Activated naive CD8-positive, alpha-beta T cell treated with anti-CD3 and anti-CD28 coated beads, Interleukin-2, amount 10 ng/mL, durations not matched to agents 7 days and 5 days (primary cell): ENCODE measurements at regions not wholly inside any gene's neighbourhood (a gene's known extent, or its start where the extent isn't known, plus 50 kb on each side); places are given as distances from the start of the nearest gene placed in this dataset.
"Not testable (repeated sequence)": the region's sequence is repeated elsewhere in the genome, so short reads cannot be mapped to it uniquely, and the experiment has no call there.

Source experiments
- ATAC-seq: fragments of 150-1000 bp; cut with Tn5 transposase; one replicate; pipeline ENCODE4 v1.10.0; 2021; ENCODE audit warnings: low read depth, moderate library complexity
- POLR2A ChIA-PET: fragments of 350-600 bp; sonication (Branson Sonifier 250); formaldehyde crosslinking; loops from one replicate; lab custom pipeline; 2021; ENCODE audit warnings: antibody characterized with exemption; lab: Charles Lee
- DNase-seq: peaks from one replicate; pipeline ENCODE4 v3.0.0; 2021
- H3K27ac Mint-ChIP-seq: one replicate; pipeline ENCODE4 v1.8.0; 2022; ENCODE audit warnings: mild to moderate bottlenecking, mixed read lengths
- H3K27me3 Mint-ChIP-seq: one replicate; pipeline ENCODE4 v1.8.0; 2022; ENCODE audit warnings: mild to moderate bottlenecking, moderate library complexity, mixed read lengths
- H3K36me3 Mint-ChIP-seq: one replicate; pipeline ENCODE4 v1.8.0; 2021; ENCODE audit warnings: mild to moderate bottlenecking, mixed read lengths
- H3K4me1 Mint-ChIP-seq: one replicate; pipeline ENCODE4 v1.8.0; 2021; ENCODE audit warnings: mixed read lengths
- H3K4me3 Mint-ChIP-seq: one replicate; pipeline ENCODE4 v1.8.0; 2022; ENCODE audit warnings: mild to moderate bottlenecking, moderate library complexity, mixed read lengths
- H3K9me3 Mint-ChIP-seq: one replicate; pipeline ENCODE4 v1.8.0; 2021; ENCODE audit warnings: mixed read lengths

- POLR2A ChIA-PET, result no interaction called here
- H3K4me3 Mint-ChIP-seq, result no peak overlapping the region
- DNase-seq (no peak), ATAC-seq (no peak)
- H3K27ac Mint-ChIP-seq, result no peak overlapping the region
- no peaks in the 10 kb centered on the region for H3K4me1 Mint-ChIP-seq
- H3K27me3 Mint-ChIP-seq, result no peaks in the 10 kb centered on the region
- peaks cover 9% of the 10 kb centered on the region for H3K9me3 Mint-ChIP-seq
- no peaks in the 10 kb centered on the region for H3K36me3 Mint-ChIP-seq
Measured at GRCh38 chr12:113533842-113534375, 62.2 kb upstream of the LHX5 start.

- Mint-ChIP-seq H3K27me3 (no peaks in the 10 kb centered on the region), H3K4me1 (no peaks in the 10 kb centered on the region), H3K4me3 (no peak overlapping the region), H3K36me3 (no peaks in the 10 kb centered on the region), H3K9me3 (no peaks in the 10 kb centered on the region), H3K27ac (no peak overlapping the region)
- ATAC-seq, result no peak
- no peak for DNase-seq
- POLR2A ChIA-PET, result no interaction called here
Measured at GRCh38 chr12:113532292-113532691, 60.6 kb upstream of the LHX5 start.

GRCh38 chr12:113531073-113531472 lies 59.4 kb upstream of the LHX5 start:
- POLR2A ChIA-PET, H3K9me3 Mint-ChIP-seq, ATAC-seq, H3K4me1 Mint-ChIP-seq, H3K4me3 Mint-ChIP-seq, H3K27me3 Mint-ChIP-seq, DNase-seq, H3K36me3 Mint-ChIP-seq, H3K27ac Mint-ChIP-seq: not testable (repeated sequence)

GRCh38 chr12:113528606-113529293 lies 57.1 kb upstream of the LHX5 start:
- Mint-ChIP-seq H3K36me3 (no peaks in the 10 kb centered on the region), H3K4me1 (no peaks in the 10 kb centered on the region), H3K27me3 (peaks cover under 1% of the 10 kb centered on the region), H3K9me3 (no peaks in the 10 kb centered on the region), H3K4me3 (no peak overlapping the region), H3K27ac (no peak overlapping the region)
- DNase-seq, result no peak
- POLR2A ChIA-PET, result no interaction called here
- no peak for ATAC-seq

- no peak for ATAC-seq
- H3K4me1 Mint-ChIP-seq, result no peaks in the 10 kb centered on the region
Measured at GRCh38 chr12:113525066-113525465, 53.4 kb upstream of the LHX5 start.

GRCh38 chr12:113524495-113524894 lies 52.8 kb upstream of the LHX5 start:
- Mint-ChIP-seq H3K4me3 (no peak overlapping the region), H3K36me3 (no peaks in the 10 kb centered on the region), H3K27ac (no peak overlapping the region), H3K9me3 (no peaks in the 10 kb centered on the region), H3K27me3 (peaks cover 23% of the 10 kb centered on the region), H3K4me1 (no peaks in the 10 kb centered on the region)
- ATAC-seq (no peak), DNase-seq (no peak)
- POLR2A ChIA-PET, result no interaction called here

More at GRCh38 chr12:113525066-113525465, 53.4 kb upstream of the LHX5 start:
- POLR2A ChIA-PET, result no interaction called here
- no peak overlapping the region for H3K4me3 Mint-ChIP-seq
- H3K27me3 Mint-ChIP-seq, result peaks cover 17% of the 10 kb centered on the region
- H3K36me3 Mint-ChIP-seq, result no peaks in the 10 kb centered on the region
- DNase-seq, result no peak
- no peak overlapping the region for H3K27ac Mint-ChIP-seq
- H3K9me3 Mint-ChIP-seq, result no peaks in the 10 kb centered on the region

- no peaks in the 10 kb centered on the region for H3K4me1 Mint-ChIP-seq
- POLR2A ChIA-PET, result no interaction called here
- no peaks in the 10 kb centered on the region for H3K9me3 Mint-ChIP-seq
- no peak overlapping the region for H3K27ac Mint-ChIP-seq
- ATAC-seq, result no peak
- no peak for DNase-seq
- H3K36me3 Mint-ChIP-seq, result no peaks in the 10 kb centered on the region
- no peak overlapping the region for H3K4me3 Mint-ChIP-seq
- peaks cover 45% of the 10 kb centered on the region for H3K27me3 Mint-ChIP-seq
Measured at GRCh38 chr12:113521708-113522107, 50.0 kb upstream of the LHX5 start.
